ENCODE measurements at regions not wholly inside any gene's neighbourhood (a gene's known extent, or its start where the extent isn't known, plus 50 kb on each side); places are given as distances from the start of the nearest gene placed in this dataset.

DNA sequence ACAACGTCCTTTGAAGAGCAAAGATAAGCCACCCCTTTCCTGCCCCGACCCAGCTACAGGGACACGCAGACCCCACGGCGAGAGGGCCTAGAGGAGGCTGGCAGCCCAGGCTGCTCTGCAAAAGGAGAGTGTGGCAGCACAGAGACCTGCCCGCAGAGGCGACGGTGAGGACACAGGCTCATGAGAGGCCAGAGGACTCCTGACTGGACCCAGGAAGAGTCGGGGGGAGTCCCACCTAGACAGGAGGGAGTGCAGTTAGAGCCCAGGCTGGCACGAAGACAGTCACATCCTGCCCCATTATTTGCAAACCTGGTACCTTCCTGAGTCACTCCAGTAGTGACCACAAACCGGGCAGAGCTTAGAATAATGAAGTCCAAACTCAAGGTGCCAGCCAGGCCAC, 227.7 kb upstream of the CDH4 start:
- DNase-seq (ENCODE audit: low read depth): no peak
- TF ChIP-seq, protein P1, sequence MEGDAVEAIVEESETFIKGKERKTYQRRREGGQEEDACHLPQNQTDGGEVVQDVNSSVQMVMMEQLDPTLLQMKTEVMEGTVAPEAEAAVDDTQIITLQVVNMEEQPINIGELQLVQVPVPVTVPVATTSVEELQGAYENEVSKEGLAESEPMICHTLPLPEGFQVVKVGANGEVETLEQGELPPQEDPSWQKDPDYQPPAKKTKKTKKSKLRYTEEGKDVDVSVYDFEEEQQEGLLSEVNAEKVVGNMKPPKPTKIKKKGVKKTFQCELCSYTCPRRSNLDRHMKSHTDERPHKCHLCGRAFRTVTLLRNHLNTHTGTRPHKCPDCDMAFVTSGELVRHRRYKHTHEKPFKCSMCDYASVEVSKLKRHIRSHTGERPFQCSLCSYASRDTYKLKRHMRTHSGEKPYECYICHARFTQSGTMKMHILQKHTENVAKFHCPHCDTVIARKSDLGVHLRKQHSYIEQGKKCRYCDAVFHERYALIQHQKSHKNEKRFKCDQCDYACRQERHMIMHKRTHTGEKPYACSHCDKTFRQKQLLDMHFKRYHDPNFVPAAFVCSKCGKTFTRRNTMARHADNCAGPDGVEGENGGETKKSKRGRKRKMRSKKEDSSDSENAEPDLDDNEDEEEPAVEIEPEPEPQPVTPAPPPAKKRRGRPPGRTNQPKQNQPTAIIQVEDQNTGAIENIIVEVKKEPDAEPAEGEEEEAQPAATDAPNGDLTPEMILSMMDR (conservative IDR thresholded peaks at IDR 0.05; ENCODE audit: control insufficient read depth, insufficient read depth, low read depth, low read length): no peak
- no peak overlapping the region for H3K4me3 ChIP-seq (ENCODE audit: control insufficient read depth, low read depth, low read length)

DNA sequence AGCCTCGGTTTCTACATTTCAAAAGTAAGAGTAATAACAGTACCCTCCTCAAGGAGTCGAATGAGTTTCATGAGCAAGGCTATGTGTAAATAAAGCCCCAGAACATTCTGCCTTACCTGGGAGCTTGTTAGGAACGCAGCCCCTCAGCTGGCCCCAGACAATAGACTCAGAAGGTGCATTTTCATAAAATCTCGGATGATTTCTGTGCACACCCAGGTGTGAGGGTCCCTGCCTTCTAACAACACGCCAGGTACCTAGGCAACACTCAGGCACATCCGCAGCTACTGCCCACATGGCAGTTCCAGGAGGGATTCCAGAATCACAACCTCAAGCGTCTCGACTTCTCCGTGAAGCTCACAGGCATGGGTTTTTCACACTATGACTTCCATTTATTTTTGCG, 226.5 kb upstream of the CDH4 start:
- H3K4me3 ChIP-seq (ENCODE audit: control insufficient read depth, low read depth, low read length): no peak overlapping the region
- TF ChIP-seq, protein P1 (conservative IDR thresholded peaks at IDR 0.05; ENCODE audit: control insufficient read depth, insufficient read depth, low read depth, low read length): no peak
- no peak for DNase-seq (ENCODE audit: low read depth)

DNA sequence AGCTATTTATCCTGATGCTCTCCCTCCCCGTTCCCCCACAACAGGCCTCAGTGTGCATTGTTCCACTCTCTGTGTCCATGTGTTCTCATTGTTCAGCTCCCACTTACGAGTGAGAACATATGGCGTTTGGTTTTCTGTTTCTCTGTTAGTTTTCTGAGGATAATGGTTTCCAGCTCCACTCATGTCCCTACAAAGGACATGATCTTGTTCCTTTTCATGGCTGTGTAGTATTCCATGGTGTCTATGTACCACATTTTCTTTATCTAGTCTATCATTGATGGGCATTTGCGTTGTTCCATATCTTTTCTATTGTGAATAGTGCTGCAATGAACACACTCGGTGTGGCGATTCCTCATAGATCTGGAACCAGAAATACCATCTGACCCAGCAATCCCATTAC, 225.9 kb upstream of the CDH4 start:
- DNase-seq (ENCODE audit: low read depth): no peak
- TF ChIP-seq, protein P1 (conservative IDR thresholded peaks at IDR 0.05; ENCODE audit: control insufficient read depth, insufficient read depth, low read depth, low read length): no peak
- H3K4me3 ChIP-seq (ENCODE audit: control insufficient read depth, low read depth, low read length): no peak overlapping the region

DNA sequence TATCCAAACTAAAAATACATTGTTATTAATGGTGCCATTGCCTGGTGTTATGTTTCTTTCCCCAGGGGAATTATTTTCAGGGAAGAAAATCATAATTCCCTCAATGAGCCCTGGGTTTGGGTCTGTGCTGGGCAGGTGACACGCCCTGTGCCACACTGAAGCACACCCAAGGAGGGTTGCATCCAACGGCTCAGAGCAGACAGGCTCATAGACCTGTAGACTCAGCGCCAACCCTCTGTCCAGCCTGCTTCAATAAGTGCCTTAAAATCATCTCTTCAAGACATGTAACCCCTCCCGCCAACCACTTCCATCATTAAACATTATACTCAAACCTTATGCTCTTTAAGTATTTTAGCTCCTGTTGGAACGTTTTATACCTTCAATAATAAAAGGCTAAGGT, 225.3 kb upstream of the CDH4 start:
- TF ChIP-seq, protein P1 (conservative IDR thresholded peaks at IDR 0.05; ENCODE audit: control insufficient read depth, insufficient read depth, low read depth, low read length): no peak
- no peak overlapping the region for H3K4me3 ChIP-seq (ENCODE audit: control insufficient read depth, low read depth, low read length)
- no peak for DNase-seq (ENCODE audit: low read depth)

DNA sequence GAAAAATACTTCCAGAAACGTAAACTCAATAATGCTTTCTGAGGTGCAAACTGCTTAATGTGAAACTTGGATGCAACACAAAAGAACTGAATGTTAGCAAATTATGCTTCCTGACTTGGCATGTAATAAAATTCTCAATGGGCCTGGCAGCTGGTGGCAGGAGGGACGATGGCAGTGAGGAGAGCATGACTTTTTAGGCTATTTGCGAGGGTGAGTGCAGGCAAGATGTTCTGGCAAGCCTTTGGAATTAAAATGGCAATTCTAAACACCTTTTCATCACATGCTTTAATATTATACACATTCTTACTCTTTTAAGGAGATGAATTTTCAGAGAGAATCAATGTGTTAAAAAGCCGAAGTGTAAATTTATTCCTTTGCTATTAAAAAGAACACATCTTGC, 224.8 kb upstream of the CDH4 start:
- TF ChIP-seq, protein P1 (conservative IDR thresholded peaks at IDR 0.05; ENCODE audit: control insufficient read depth, insufficient read depth, low read depth, low read length): no peak
- no peak overlapping the region for H3K4me3 ChIP-seq (ENCODE audit: control insufficient read depth, low read depth, low read length)
- no peak for DNase-seq (ENCODE audit: low read depth)

DNA sequence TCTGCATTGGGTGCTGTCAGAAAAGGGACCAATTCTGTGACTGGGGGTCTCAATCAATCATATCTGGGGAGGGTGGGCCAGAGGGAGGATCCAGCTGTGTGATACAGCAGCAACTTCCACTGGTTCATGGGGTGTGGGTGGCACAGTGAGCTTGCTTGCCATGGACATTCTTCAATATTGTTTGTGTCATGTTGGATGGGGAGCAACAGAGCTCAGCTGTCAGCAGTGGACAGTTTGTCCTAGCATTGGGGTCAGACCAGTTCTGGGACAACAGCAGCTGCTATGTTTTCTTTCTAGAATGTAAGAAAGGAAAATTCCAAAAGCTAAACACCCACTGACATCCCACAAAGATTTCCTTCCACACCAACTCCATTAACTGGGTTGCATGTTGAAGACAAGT, 221.9 kb upstream of the CDH4 start:
- no peak for DNase-seq (ENCODE audit: low read depth)
- TF ChIP-seq, protein P1 (conservative IDR thresholded peaks at IDR 0.05; ENCODE audit: control insufficient read depth, insufficient read depth, low read depth, low read length): no peak
- H3K4me3 ChIP-seq (ENCODE audit: control insufficient read depth, low read depth, low read length): no peak overlapping the region

Data from fibroblast of mammary gland (primary cell).